HUES6 (cell line): ENCODE measurements at regions not wholly inside any gene's neighbourhood (a gene's known extent, or its start where the extent isn't known, plus 50 kb on each side); places are given as distances from the start of the nearest gene placed in this dataset.

ENCODE experiments used
- H3K27ac ChIP-seq: 2 replicates; pipeline ENCODE4 v1.7.0; 2013; ENCODE audit warnings: low read depth, mild to moderate bottlenecking, low read length, inconsistent platforms
- H3K27me3 ChIP-seq: 2 replicates; pipeline ENCODE4 v1.6.1; 2013; ENCODE audit warnings: low read length; ENCODE audit not compliant: control insufficient read depth, insufficient read depth
- H3K36me3 ChIP-seq: 2 replicates; pipeline ENCODE4 v1.6.1; 2013; ENCODE audit warnings: low read length; ENCODE audit not compliant: control insufficient read depth, insufficient read depth
- H3K4me1 ChIP-seq: 2 replicates; pipeline ENCODE4 v1.6.1; 2013; ENCODE audit warnings: low read length; ENCODE audit not compliant: control insufficient read depth, insufficient read depth
- H3K4me3 ChIP-seq: 2 replicates; pipeline ENCODE4 v1.5.1; 2013; ENCODE audit warnings: low read depth, low read length
- H3K9ac ChIP-seq: one replicate; pipeline ENCODE4 v1.6.1; 2013; ENCODE audit warnings: mild to moderate bottlenecking, low read length
- H3K9me3 ChIP-seq: 2 replicates; pipeline ENCODE4 v1.6.1; 2013; ENCODE audit warnings: low read depth, low read length; ENCODE audit not compliant: control insufficient read depth, insufficient read depth

DNA sequence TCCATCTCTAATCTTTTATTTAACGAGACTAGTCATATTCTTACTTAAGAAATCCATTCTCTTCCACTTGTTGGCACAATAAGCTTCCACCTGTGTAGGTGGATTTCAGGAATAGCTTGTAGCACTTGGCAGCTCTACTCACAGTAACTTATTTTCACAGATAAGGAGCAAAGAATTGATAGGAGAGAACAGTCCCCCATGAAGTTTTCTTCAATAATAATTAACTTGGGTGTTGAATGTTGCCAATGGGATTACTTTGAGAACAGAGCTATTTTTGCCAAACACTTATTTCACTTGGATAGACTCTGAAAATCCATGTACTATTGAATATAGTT lies 1388.6 kb upstream of the PIK3C3 start:
- no peak overlapping the region for H3K27ac ChIP-seq
- no peaks in the 10 kb centered on the region for H3K27me3 ChIP-seq
- no peak overlapping the region for H3K4me3 ChIP-seq
- no peaks in the 10 kb centered on the region; the same call in 1 of the 2 replicates for H3K4me1 ChIP-seq
- no peaks in the 10 kb centered on the region for H3K9me3 ChIP-seq
- no peak overlapping the region for H3K9ac ChIP-seq
- no peaks in the 10 kb centered on the region for H3K36me3 ChIP-seq

DNA sequence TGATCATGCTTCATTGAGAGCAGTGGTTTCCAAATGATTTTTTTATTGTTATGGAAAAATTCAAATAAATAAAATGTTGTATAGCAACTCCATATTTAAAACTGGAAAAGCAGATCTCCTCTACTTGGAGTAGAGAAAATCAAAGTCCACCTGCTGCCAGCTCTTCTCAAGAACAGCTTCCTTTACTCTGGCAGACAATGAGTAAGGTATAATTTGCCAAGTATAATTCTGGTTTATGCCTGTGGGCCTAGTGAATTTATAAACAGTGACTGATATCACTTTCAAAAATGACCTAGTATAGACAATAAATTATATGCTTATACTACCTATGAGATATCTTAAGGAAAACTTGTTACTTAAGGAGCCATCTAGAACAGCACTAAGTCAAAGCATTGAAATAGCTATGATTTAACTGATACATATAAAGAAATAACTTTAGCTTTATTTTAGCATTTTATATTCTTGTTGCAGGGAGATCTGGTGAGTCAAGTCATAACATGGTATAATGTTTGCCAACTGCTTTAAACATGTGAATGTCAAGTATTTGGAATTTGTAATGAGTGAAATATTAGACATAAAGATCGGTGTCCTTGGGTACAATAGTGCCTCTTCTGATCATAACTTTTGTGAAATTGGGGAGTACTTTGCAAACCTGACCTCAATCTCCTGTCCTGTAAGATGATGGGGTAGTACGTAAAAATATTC lies 1389.1 kb upstream of the PIK3C3 start:
- H3K9me3 ChIP-seq: no peaks in the 10 kb centered on the region
- no peaks in the 10 kb centered on the region for H3K36me3 ChIP-seq
- H3K4me3 ChIP-seq: no peak overlapping the region
- no peak overlapping the region for H3K9ac ChIP-seq
- H3K4me1 ChIP-seq: no peaks in the 10 kb centered on the region; the same call in 1 of the 2 replicates
- no peaks in the 10 kb centered on the region for H3K27me3 ChIP-seq
- no peak overlapping the region for H3K27ac ChIP-seq

DNA sequence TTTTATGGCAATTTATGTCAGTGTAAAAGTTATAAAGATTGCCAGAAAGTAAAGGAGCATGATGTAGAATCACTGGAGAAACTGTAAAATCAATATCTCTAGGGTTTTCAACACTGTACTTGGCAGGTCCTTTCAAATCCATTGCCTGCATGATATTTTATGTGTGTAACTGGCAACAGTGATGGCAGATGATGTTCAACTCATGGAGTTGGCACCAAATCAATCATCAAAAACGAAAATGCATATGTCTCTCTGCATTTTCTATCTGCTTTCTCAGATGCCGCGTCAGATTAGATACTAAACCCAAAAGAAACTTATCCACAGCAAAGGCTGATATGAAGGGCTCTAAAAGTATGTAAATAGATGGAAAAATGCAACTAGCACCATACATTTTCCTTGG lies 1395.5 kb upstream of the PIK3C3 start:
- H3K9ac ChIP-seq: no peak overlapping the region
- no peak overlapping the region for H3K27ac ChIP-seq

DNA sequence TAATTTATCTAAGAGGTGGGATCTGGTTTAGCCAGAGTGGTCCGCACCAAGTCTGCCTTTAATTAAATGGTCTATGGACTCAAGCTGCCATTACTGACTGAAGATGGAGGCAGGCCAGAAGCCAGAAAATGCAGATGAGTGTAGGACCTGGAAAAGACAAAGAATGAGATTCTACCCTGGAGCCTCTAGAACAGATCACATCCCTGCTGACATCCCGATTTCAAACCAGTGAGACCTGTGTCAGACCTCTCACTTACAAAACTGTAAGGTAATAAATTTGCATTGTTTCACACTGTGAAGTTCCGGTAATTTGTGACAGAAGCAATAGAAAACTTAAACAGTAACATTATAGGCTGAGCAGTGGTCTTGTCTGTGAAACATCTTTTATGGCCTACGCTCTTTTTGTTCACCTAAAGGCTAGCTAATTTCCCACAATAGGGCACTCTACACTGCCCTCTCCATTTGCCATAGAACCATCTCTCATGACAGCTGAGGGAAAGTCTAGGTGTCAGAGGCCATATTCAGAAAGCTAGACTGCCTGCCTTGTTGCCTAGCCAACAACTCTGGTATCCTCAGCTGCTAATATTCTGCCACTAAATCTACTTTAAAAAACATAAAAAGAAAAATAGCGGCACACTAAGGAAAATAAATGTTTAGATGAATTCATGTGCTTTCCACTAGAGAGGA lies 1396.2 kb upstream of the PIK3C3 start:
- H3K9ac ChIP-seq: no peak overlapping the region
- H3K9me3 ChIP-seq: no peaks in the 10 kb centered on the region
- no peak overlapping the region for H3K27ac ChIP-seq
- H3K4me1 ChIP-seq: no peaks in the 10 kb centered on the region
- H3K4me3 ChIP-seq: no peak overlapping the region
- H3K36me3 ChIP-seq: no peaks in the 10 kb centered on the region
- H3K27me3 ChIP-seq: no peaks in the 10 kb centered on the region

More for the DNA sequence above, 1395.5 kb upstream of the PIK3C3 start:
- Histone ChIP-seq H3K4me3 (no peak overlapping the region), H3K4me1 (no peaks in the 10 kb centered on the region), H3K27me3 (no peaks in the 10 kb centered on the region), H3K9me3 (no peaks in the 10 kb centered on the region), H3K36me3 (no peaks in the 10 kb centered on the region)

DNA sequence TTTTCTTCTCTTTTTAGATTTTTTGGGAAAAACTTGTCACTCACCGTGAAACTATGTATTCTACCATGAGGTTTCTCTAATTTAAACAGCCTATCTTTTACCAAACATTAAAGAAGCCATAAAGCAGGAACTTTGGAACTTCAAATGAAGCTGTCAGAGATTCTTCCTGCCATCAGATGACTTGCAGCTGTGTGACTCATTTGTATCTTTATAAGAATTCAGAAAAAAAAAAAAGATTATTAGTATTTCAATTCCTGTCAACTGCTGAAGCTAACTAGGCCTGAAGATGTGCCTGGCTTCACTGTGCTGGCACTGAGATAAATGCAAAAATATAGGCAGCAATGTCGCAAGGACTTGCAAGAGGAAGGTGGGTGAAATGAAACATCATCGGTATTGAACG lies 1399.1 kb upstream of the PIK3C3 start:
- Histone ChIP-seq H3K4me1 (no peaks in the 10 kb centered on the region), H3K36me3 (no peaks in the 10 kb centered on the region), H3K27me3 (no peaks in the 10 kb centered on the region), H3K9ac (no peak overlapping the region), H3K9me3 (no peaks in the 10 kb centered on the region), H3K27ac (no peak overlapping the region), H3K4me3 (no peak overlapping the region)

DNA sequence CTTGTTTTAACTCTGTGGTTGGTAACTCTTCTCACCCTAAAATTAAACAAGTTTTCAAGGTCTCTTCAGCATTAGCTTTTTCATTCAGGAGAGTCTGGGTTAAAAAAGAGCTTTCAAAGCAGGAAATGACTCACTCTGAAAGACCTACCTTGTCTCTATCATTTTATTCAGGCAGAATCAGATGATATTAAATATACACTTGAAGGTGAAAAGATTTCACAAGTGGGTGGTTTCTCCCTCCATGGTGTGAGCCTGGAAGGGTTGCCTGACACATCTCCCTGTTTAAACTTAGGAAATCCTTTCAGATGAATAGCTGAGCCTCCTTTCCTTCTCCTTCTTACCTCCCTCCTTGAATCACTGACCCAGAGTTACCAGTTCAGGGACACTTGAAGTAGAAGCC lies 1402.0 kb upstream of the PIK3C3 start:
- H3K27ac ChIP-seq: no peak overlapping the region
- H3K9ac ChIP-seq: no peak overlapping the region
- no peaks in the 10 kb centered on the region for H3K36me3 ChIP-seq
- no peak overlapping the region for H3K4me3 ChIP-seq
- H3K27me3 ChIP-seq: no peaks in the 10 kb centered on the region
- H3K4me1 ChIP-seq: no peaks in the 10 kb centered on the region
- H3K9me3 ChIP-seq: no peaks in the 10 kb centered on the region

DNA sequence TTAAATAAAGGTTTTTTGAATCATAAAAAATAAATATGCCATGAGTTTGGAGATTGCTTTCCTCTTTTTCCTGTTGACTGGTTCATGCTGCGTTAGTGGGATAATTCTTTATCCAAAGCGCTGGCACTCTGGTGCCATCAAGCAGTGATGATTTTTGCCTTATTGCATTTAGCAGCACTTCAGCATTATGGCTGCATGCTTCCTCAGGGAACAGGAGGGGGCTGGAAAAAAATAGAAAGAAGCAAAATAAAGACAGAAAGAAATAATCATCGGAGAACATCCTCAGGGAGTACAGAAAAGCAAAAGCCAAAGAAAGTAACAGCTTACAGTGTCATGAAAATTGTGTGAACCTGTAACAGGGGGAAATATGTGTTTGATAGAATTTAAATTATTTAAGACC lies 1408.2 kb upstream of the PIK3C3 start:
- H3K4me3 ChIP-seq: no peak overlapping the region
- no peaks in the 10 kb centered on the region for H3K36me3 ChIP-seq
- no peaks in the 10 kb centered on the region for H3K27me3 ChIP-seq
- no peak overlapping the region for H3K9ac ChIP-seq
- H3K27ac ChIP-seq: no peak overlapping the region
- no peaks in the 10 kb centered on the region for H3K9me3 ChIP-seq
- H3K4me1 ChIP-seq: no peaks in the 10 kb centered on the region

DNA sequence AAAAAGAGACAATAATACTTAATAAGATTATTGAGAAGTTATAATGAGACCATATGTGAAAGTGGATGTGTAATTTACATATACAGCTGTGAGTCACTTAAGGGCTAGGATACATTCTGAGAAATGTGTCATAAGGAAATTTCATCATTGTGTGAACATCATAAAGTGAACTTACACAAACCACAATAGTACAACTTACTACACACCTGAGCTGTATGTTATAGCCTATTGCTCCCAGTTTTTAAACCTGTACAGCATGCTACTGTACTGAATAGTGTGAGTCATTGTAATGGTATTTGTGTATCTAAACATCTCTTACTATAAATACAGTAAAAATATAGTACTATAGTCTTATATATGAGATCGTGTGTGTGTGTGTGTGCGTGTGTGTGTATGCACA lies 1420.3 kb upstream of the PIK3C3 start:
- Histone ChIP-seq H3K9ac (no peak overlapping the region), H3K27me3 (no peaks in the 10 kb centered on the region), H3K4me3 (no peak overlapping the region), H3K36me3 (no peaks in the 10 kb centered on the region), H3K4me1 (no peaks in the 10 kb centered on the region), H3K9me3 (no peaks in the 10 kb centered on the region), H3K27ac (no peak overlapping the region)

DNA sequence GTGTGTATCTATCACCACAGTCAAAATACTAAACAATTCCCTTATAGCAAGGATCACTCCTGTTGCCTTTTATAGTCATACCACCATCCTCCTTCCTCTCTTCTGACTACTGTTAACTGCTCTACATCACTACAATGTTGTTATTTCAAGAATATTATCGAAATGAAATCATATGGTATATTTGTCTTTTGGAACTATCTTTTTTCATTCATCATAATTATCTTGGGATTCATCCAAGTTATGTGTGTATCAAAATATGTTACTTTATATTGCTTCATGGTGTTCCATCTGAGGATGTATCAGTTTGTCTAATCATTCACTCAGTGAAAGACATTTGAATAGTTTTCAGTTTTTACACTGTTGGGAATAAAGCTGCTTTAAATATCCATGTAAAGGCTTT lies 1423.0 kb upstream of the PIK3C3 start:
- H3K4me3 ChIP-seq: no peak overlapping the region
- no peaks in the 10 kb centered on the region for H3K9me3 ChIP-seq
- no peaks in the 10 kb centered on the region for H3K4me1 ChIP-seq
- no peaks in the 10 kb centered on the region for H3K27me3 ChIP-seq
- H3K9ac ChIP-seq: no peak overlapping the region
- no peak overlapping the region for H3K27ac ChIP-seq
- H3K36me3 ChIP-seq: no peaks in the 10 kb centered on the region

DNA sequence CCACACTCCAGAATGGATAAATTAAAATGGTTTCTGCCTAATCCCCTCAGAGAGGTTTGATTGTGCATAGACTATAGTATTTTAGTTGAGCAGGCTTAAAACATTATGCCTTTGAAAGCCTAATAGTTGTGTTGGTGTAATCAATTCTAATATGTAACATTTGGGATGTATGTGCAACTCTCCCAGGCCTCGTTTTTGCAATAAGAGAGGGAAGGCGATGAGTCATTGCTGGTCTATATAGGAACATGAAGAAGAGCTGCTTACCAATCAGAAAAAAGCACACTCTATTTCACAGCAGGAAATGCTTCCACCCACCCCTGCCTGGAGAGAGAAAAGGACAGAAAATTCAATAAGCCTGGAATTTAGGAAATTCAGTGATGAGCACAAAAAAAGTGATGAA lies 1424.0 kb upstream of the PIK3C3 start:
- no peaks in the 10 kb centered on the region for H3K27me3 ChIP-seq
- no peaks in the 10 kb centered on the region for H3K36me3 ChIP-seq
- H3K9ac ChIP-seq: no peak overlapping the region
- H3K9me3 ChIP-seq: no peaks in the 10 kb centered on the region
- H3K4me3 ChIP-seq: no peak overlapping the region
- no peak overlapping the region for H3K27ac ChIP-seq
- H3K4me1 ChIP-seq: no peaks in the 10 kb centered on the region

DNA sequence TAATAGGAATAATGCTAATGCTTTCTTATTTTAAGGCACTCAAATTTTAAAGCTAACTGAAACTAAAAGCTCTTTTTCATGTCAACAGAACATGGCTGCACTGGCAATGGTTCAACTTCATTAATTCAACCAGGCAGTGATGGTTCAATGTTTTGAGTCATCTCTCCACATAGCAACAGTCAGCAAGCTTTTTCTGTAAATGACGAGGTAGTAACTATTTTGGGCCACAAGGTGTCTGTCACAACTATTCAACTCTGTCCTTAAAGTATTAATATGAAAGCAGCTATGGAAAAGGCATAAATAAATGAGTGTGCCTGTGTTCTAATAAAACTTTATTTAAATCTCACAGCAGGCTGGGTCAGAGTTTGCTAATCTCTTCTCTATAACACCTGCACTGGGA lies 1425.6 kb upstream of the PIK3C3 start:
- Histone ChIP-seq H3K27me3 (no peaks in the 10 kb centered on the region), H3K9ac (no peak overlapping the region), H3K4me1 (no peaks in the 10 kb centered on the region), H3K27ac (no peak overlapping the region), H3K4me3 (no peak overlapping the region), H3K9me3 (no peaks in the 10 kb centered on the region), H3K36me3 (no peaks in the 10 kb centered on the region)
